ENCODE measurements at regions not wholly inside any gene's neighbourhood (a gene's known extent, or its start where the extent isn't known, plus 50 kb on each side); places are given as distances from the start of the nearest gene placed in this dataset.
"Not testable (repeated sequence)": the region's sequence is repeated elsewhere in the genome, so short reads cannot be mapped to it uniquely, and the experiment has no call there.

- not testable (repeated sequence) for TF ChIP-seq CTCF (IDR thresholded peaks at IDR 0.05 in 2 of 3, conservative IDR thresholded peaks at IDR 0.05 in 1 of 3; ENCODE audit: borderline replicate concordance in 1 of 3, insufficient read depth in 1 of 3, low read depth in 2 of 3, low read length in 2 of 3); POLR2A (IDR thresholded peaks at IDR 0.05; ENCODE audit: borderline replicate concordance, extremely low read depth, insufficient read depth, insufficient read length); ZNF274 (IDR thresholded peaks at IDR 0.05; ENCODE audit: low read depth, low read length); POLR2AphosphoS5 (IDR thresholded peaks at IDR 0.05; ENCODE audit: low read depth, low read length); SRF (IDR thresholded peaks at IDR 0.05; ENCODE audit: low read depth)
Measured at GRCh38 chr7:65455050-65455449, 81.4 kb downstream of the ZNF92 start.

Measured in HCT116 (cell line).